CD4-positive, alpha-beta memory T cell (primary cell): ENCODE measurements at regions not wholly inside any gene's neighbourhood (a gene's known extent, or its start where the extent isn't known, plus 50 kb on each side); places are given as distances from the start of the nearest gene placed in this dataset.

Experiments used
- CTCF ChIA-PET: fragments of 350-600 bp; sonication (Branson Sonifier 250); formaldehyde crosslinking; loops from one replicate; lab custom pipeline; 2021; ENCODE audit warnings: inconsistent platforms; ENCODE audit not compliant: partially characterized antibody; lab: Charles Lee
- POLR2A ChIA-PET: fragments of 350-600 bp; sonication (Branson Sonifier 250); formaldehyde crosslinking; loops from one replicate; lab custom pipeline; 2021; ENCODE audit not compliant: partially characterized antibody; lab: Charles Lee
- DNase-seq, 5 donors: peaks; one replicate each; pipeline versions ENCODE4 v3.0.0 to v3.0.0-alpha.2; 2020 to 2022; ENCODE audit warnings: mixed read lengths in 1 of 5
- H3K27ac ChIP-seq: one replicate; pipeline ENCODE4 v1.7.0; 2013; ENCODE audit warnings: low read depth, low read length
- H3K27me3 ChIP-seq: 2 replicates; pipeline ENCODE4 v1.7.0; 2013; ENCODE audit warnings: mild to moderate bottlenecking, low read length, moderate library complexity; ENCODE audit not compliant: insufficient read depth
- H3K36me3 ChIP-seq: 2 replicates; pipeline ENCODE4 v1.7.0; 2013; ENCODE audit warnings: mild to moderate bottlenecking, low read length, moderate library complexity; ENCODE audit not compliant: insufficient read depth
- H3K4me1 ChIP-seq: 2 replicates; pipeline ENCODE4 v1.7.0; 2013; ENCODE audit warnings: mild to moderate bottlenecking, low read length, moderate library complexity; ENCODE audit not compliant: insufficient read depth
- H3K4me3 ChIP-seq, 2 donors: one replicate each; pipeline ENCODE4 v1.7.0; 2013; ENCODE audit warnings: low read length in 2 of 2, mild to moderate bottlenecking in 1 of 2
- H3K9me3 ChIP-seq, 2 donors: one replicate each; pipeline ENCODE4 v1.7.0; 2013; ENCODE audit warnings: low read length in 2 of 2, control low read depth in 1 of 2; ENCODE audit not compliant: control insufficient read depth in 1 of 2
- H3K27ac Mint-ChIP-seq, 7 donors: one replicate each; pipeline ENCODE4 v1.8.0; 2020 to 2021; ENCODE audit warnings: mixed read lengths in 7 of 7, mild to moderate bottlenecking in 6 of 7, inconsistent platforms in 3 of 7, moderate library complexity in 3 of 7
- H3K27me3 Mint-ChIP-seq, 2 donors: one replicate each; pipeline ENCODE4 v1.8.0; 2020 to 2021; ENCODE audit warnings: mixed read lengths in 2 of 2
- H3K36me3 Mint-ChIP-seq, 2 donors: one replicate each; pipeline ENCODE4 v1.8.0; 2020 to 2021; ENCODE audit warnings: mixed read lengths in 2 of 2, inconsistent platforms in 1 of 2, mild to moderate bottlenecking in 1 of 2
- H3K4me1 Mint-ChIP-seq, 4 donors: one replicate each; pipeline ENCODE4 v1.8.0; 2020 to 2021; ENCODE audit warnings: mixed read lengths in 4 of 4, mild to moderate bottlenecking in 1 of 4
- H3K4me3 Mint-ChIP-seq, 8 donors: one replicate each; pipeline ENCODE4 v1.8.0; 2020 to 2021; ENCODE audit warnings: mixed read lengths in 8 of 8, mild to moderate bottlenecking in 7 of 8, moderate library complexity in 6 of 8, inconsistent platforms in 3 of 8
- H3K9me3 Mint-ChIP-seq, 8 donors: one replicate each; pipeline ENCODE4 v1.8.0; 2020 to 2021; ENCODE audit warnings: mixed read lengths in 8 of 8, mild to moderate bottlenecking in 5 of 8, inconsistent platforms in 3 of 8, moderate library complexity in 1 of 8
- intact Hi-C: fragments of 100-400 bp; cut with micrococcal nuclease; formaldehyde crosslinking; loops from one replicate; pipeline ENCODE4 v1.15.1; 2023

GRCh38 chr10:21297603-21298383, 227.7 kb downstream of the SKIDA1 start:
- H3K27me3 ChIP-seq, result no peaks in the 10 kb centered on the region
- H3K4me1 ChIP-seq, result no peaks in the 10 kb centered on the region
- Mint-ChIP-seq H3K9me3 (no peaks in the 10 kb centered on the region), H3K4me1 (peaks cover 0 to 4% (median 2%) of the 10 kb centered on the region in 4 donors), H3K27me3 (peaks cover 16 to 18% of the 10 kb centered on the region in 2 donors), H3K4me3 (no peak overlapping the region), H3K27ac (no peak overlapping the region), H3K36me3 (no peaks in the 10 kb centered on the region)
- no peaks in the 10 kb centered on the region for H3K36me3 ChIP-seq
- POLR2A ChIA-PET, result no interaction called here
- intact Hi-C loops, result no loop called here
- no peaks in the 10 kb centered on the region for H3K9me3 ChIP-seq
- H3K4me3 ChIP-seq, result no peak overlapping the region
- CTCF ChIA-PET, result no interaction called here
- no peak for DNase-seq
- H3K27ac ChIP-seq, result no peak overlapping the region

GRCh38 chr10:21296575-21297355, 228.7 kb downstream of the SKIDA1 start:
- no peaks in the 10 kb centered on the region for H3K9me3 Mint-ChIP-seq
- intact Hi-C loops, result no loop called here
- no peak overlapping the region for H3K27ac ChIP-seq
- no peak for DNase-seq
- H3K4me3 Mint-ChIP-seq, result no peak overlapping the region
- ChIA-PET POLR2A (no interaction called here), CTCF (no interaction called here)
- H3K36me3 ChIP-seq, result no peaks in the 10 kb centered on the region
- no peaks in the 10 kb centered on the region for H3K27me3 ChIP-seq
- no peaks in the 10 kb centered on the region for H3K36me3 Mint-ChIP-seq
- H3K27me3 Mint-ChIP-seq, result peaks cover 17 to 21% of the 10 kb centered on the region in 2 donors
- H3K4me3 ChIP-seq, result no peak overlapping the region
- H3K9me3 ChIP-seq, result no peaks in the 10 kb centered on the region
- H3K4me1 ChIP-seq, result no peaks in the 10 kb centered on the region
- no peak overlapping the region for H3K27ac Mint-ChIP-seq
- H3K4me1 Mint-ChIP-seq, result peaks cover 0 to 6% (median 4%) of the 10 kb centered on the region in 4 donors

GRCh38 chr10:21293518-21294356, 231.7 kb downstream of the SKIDA1 start:
- H3K36me3 Mint-ChIP-seq, result no peaks in the 10 kb centered on the region
- no peak overlapping the region for H3K27ac Mint-ChIP-seq
- Histone ChIP-seq H3K9me3 (no peaks in the 10 kb centered on the region), H3K27ac (no peak overlapping the region), H3K27me3 (no peaks in the 10 kb centered on the region), H3K4me1 (no peaks in the 10 kb centered on the region), H3K4me3 (no peak overlapping the region), H3K36me3 (no peaks in the 10 kb centered on the region)
- POLR2A ChIA-PET, result no interaction called here
- H3K27me3 Mint-ChIP-seq, result peaks cover 16 to 17% of the 10 kb centered on the region in 2 donors
- intact Hi-C loops, result no loop called here
- H3K4me1 Mint-ChIP-seq, result peaks cover 0 to 6% (median 4%) of the 10 kb centered on the region in 4 donors
- CTCF ChIA-PET, result no interaction called here
- DNase-seq, result no peak
- peaks cover 0 to 3% (median 0%) of the 10 kb centered on the region in 8 donors for H3K9me3 Mint-ChIP-seq
- no peak overlapping the region for H3K4me3 Mint-ChIP-seq

DNA sequence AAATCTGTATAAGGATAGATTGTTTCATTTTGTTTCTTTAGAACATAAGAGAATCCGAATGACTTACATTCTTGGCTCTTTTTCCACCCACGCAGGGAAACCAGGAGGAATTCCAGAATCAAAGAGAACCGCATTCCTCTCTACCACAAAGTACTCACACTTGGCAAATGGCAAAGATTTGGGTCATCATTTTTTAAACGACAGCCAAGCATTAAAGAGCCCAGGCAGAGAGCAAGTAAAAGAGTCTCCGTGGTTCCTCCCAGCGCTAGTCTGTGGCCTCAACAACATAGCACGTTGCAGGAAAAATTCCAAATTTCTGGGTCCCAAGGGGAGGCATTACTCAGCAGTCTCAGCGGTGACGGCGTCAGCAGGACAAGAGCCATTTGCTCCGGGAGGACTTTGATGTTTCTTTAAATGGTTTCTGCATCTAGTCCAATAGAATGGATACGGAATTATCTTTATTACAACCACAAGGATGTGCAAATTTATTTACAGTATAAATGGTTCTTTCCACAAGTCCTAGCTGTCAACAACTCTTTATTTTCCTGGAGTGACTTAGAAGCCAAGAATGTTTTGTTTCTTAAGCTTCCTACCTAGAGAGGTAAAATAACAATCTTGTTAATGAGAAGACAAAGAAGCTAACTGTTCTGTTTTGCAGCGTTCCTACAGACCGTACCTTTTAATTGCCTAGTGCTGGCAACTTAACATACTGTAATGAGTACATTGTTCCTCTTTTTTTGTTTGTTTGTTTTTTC, 232.5 kb downstream of the SKIDA1 start:
- Mint-ChIP-seq H3K36me3 (no peaks in the 10 kb centered on the region), H3K4me3 (no peak overlapping the region), H3K9me3 (peaks cover 0 to 3% (median 0%) of the 10 kb centered on the region in 8 donors), H3K27ac (no peak overlapping the region), H3K4me1 (peaks cover 0 to 6% (median 4%) of the 10 kb centered on the region in 4 donors), H3K27me3 (peaks cover 13 to 16% of the 10 kb centered on the region in 2 donors)
- intact Hi-C loops, result no loop called here
- no peaks in the 10 kb centered on the region for H3K36me3 ChIP-seq
- H3K4me3 ChIP-seq, result no peak overlapping the region
- ChIA-PET POLR2A (no interaction called here), CTCF (no interaction called here)
- H3K9me3 ChIP-seq, result no peaks in the 10 kb centered on the region
- DNase-seq, result no peak
- H3K27ac ChIP-seq, result no peak overlapping the region
- no peaks in the 10 kb centered on the region for H3K27me3 ChIP-seq
- H3K4me1 ChIP-seq, result no peaks in the 10 kb centered on the region

- no peaks in the 10 kb centered on the region for H3K9me3 ChIP-seq
- no peaks in the 10 kb centered on the region for H3K4me1 ChIP-seq
- H3K4me3 ChIP-seq, result no peak overlapping the region
- ChIA-PET CTCF (no interaction called here), POLR2A (no interaction called here)
- H3K36me3 ChIP-seq, result no peaks in the 10 kb centered on the region
- Mint-ChIP-seq H3K36me3 (no peaks in the 10 kb centered on the region), H3K27ac (no peak overlapping the region), H3K27me3 (peaks cover 9 to 15% of the 10 kb centered on the region in 2 donors), H3K4me3 (no peak overlapping the region), H3K9me3 (peaks cover 0 to 3% (median 0%) of the 10 kb centered on the region in 8 donors), H3K4me1 (peaks cover 0 to 5% (median 4%) of the 10 kb centered on the region in 4 donors)
- H3K27me3 ChIP-seq, result no peaks in the 10 kb centered on the region
- intact Hi-C loops, result no loop called here
- H3K27ac ChIP-seq, result no peak overlapping the region
- DNase-seq, result no peak
Measured at GRCh38 chr10:21290499-21291160, 234.9 kb downstream of the SKIDA1 start.

DNA sequence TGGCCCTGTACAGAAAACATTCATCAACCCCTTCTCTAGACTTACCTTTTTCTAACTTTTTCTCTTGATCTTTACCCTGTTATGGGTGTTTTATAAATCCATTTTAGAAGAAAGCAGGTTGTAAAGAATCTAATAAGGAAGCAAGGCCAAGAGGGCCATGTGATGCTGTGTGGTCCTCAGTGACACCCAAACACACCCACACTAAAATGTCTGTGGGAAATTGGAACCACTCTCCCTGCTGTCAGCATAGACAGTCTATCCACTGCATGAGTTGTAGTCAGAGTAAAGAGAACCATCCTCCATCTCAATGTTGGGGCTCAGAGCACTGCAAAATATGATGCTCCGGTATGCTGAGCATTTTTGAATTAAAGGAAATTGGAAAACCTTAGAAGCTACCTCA, 235.5 kb downstream of the SKIDA1 start:
- CTCF ChIA-PET, result no interaction called here
- H3K4me1 ChIP-seq, result no peaks in the 10 kb centered on the region
- intact Hi-C loops, result no loop called here

More for the DNA sequence above, 235.5 kb downstream of the SKIDA1 start:
- H3K9me3 Mint-ChIP-seq, result peaks cover 0 to 3% (median 0%) of the 10 kb centered on the region in 8 donors
- H3K4me1 Mint-ChIP-seq, result peaks cover 0 to 5% (median 3%) of the 10 kb centered on the region in 4 donors
- Histone ChIP-seq H3K4me3 (no peak overlapping the region), H3K27me3 (no peaks in the 10 kb centered on the region), H3K9me3 (no peaks in the 10 kb centered on the region), H3K27ac (no peak overlapping the region), H3K36me3 (no peaks in the 10 kb centered on the region)
- peaks cover 6 to 12% of the 10 kb centered on the region in 2 donors for H3K27me3 Mint-ChIP-seq
- no peak overlapping the region for H3K4me3 Mint-ChIP-seq
- POLR2A ChIA-PET, result no interaction called here
- DNase-seq, result no peak
- H3K36me3 Mint-ChIP-seq, result no peaks in the 10 kb centered on the region
- no peak overlapping the region for H3K27ac Mint-ChIP-seq
